ENCODE measurements at regions not wholly inside any gene's neighbourhood (a gene's known extent, or its start where the extent isn't known, plus 50 kb on each side); places are given as distances from the start of the nearest gene placed in this dataset.

- TF ChIP-seq POLR2A (IDR thresholded peaks at IDR 0.05; ENCODE audit: low read depth, low read length), result no peak
- DNase-seq (ENCODE audit: insufficient read length, low spot score) (no peak), FAIRE-seq (no peak)
Observed at GRCh38 chr12:18899162-18899561, 161.2 kb downstream of the CAPZA3 start.

GRCh38 chr12:18899678-18900317 lies 161.9 kb downstream of the CAPZA3 start:
- TF ChIP-seq POLR2A (IDR thresholded peaks at IDR 0.05; ENCODE audit: low read depth, low read length), result no peak
- DNase-seq (ENCODE audit: insufficient read length, low spot score), result no peak

GRCh38 chr12:18905134-18905533 lies 167.2 kb downstream of the CAPZA3 start:
- FAIRE-seq, result no peak
- no peak for TF ChIP-seq POLR2A (IDR thresholded peaks at IDR 0.05; ENCODE audit: low read depth, low read length)
- no peak for DNase-seq (ENCODE audit: insufficient read length, low spot score)

More at GRCh38 chr12:18899678-18900317, 161.9 kb downstream of the CAPZA3 start:
- FAIRE-seq, result no peak

- no peak for TF ChIP-seq POLR2A (IDR thresholded peaks at IDR 0.05; ENCODE audit: low read depth, low read length)
- FAIRE-seq (no peak), DNase-seq (ENCODE audit: insufficient read length, low spot score) (no peak)
Observed at GRCh38 chr12:18906395-18906794, 168.5 kb downstream of the CAPZA3 start.

- FAIRE-seq (no peak), DNase-seq (ENCODE audit: insufficient read length, low spot score) (no peak)
- TF ChIP-seq POLR2A (IDR thresholded peaks at IDR 0.05; ENCODE audit: low read depth, low read length), result no peak
Observed at GRCh38 chr12:18907127-18907526, 169.2 kb downstream of the CAPZA3 start.

- no peak for TF ChIP-seq POLR2A (IDR thresholded peaks at IDR 0.05; ENCODE audit: low read depth, low read length)
- DNase-seq (ENCODE audit: insufficient read length, low spot score) (no peak), FAIRE-seq (no peak)
Observed at GRCh38 chr12:18907728-18908127, 169.8 kb downstream of the CAPZA3 start.

- DNase-seq (ENCODE audit: insufficient read length, low spot score) (no peak), FAIRE-seq (no peak)
- TF ChIP-seq POLR2A (IDR thresholded peaks at IDR 0.05; ENCODE audit: low read depth, low read length), result no peak
Observed at GRCh38 chr12:18908191-18908590, 170.3 kb downstream of the CAPZA3 start.

- DNase-seq (ENCODE audit: insufficient read length, low spot score) (no peak), FAIRE-seq (no peak)
- TF ChIP-seq POLR2A (IDR thresholded peaks at IDR 0.05; ENCODE audit: low read depth, low read length), result no peak
Observed at GRCh38 chr12:18919871-18920511, 182.1 kb downstream of the CAPZA3 start.

GRCh38 chr12:18922851-18923250 lies 184.9 kb downstream of the CAPZA3 start:
- DNase-seq (ENCODE audit: insufficient read length, low spot score) (no peak), FAIRE-seq (no peak)
- no peak for TF ChIP-seq POLR2A (IDR thresholded peaks at IDR 0.05; ENCODE audit: low read depth, low read length)

- FAIRE-seq (no peak), DNase-seq (ENCODE audit: insufficient read length, low spot score) (no peak)
- TF ChIP-seq POLR2A (IDR thresholded peaks at IDR 0.05; ENCODE audit: low read depth, low read length), result no peak
Observed at GRCh38 chr12:18923721-18924120, 185.8 kb downstream of the CAPZA3 start.

GRCh38 chr12:18926188-18926587 lies 188.3 kb downstream of the CAPZA3 start:
- TF ChIP-seq POLR2A (IDR thresholded peaks at IDR 0.05; ENCODE audit: low read depth, low read length), result no peak
- FAIRE-seq (no peak), DNase-seq (ENCODE audit: insufficient read length, low spot score) (no peak)

- FAIRE-seq (no peak), DNase-seq (ENCODE audit: insufficient read length, low spot score) (no peak)
- no peak for TF ChIP-seq POLR2A (IDR thresholded peaks at IDR 0.05; ENCODE audit: low read depth, low read length)
Observed at GRCh38 chr12:18932211-18932610, 194.3 kb downstream of the CAPZA3 start.

GRCh38 chr12:18932715-18933114 lies 194.8 kb downstream of the CAPZA3 start:
- FAIRE-seq, result no peak
- TF ChIP-seq POLR2A (IDR thresholded peaks at IDR 0.05; ENCODE audit: low read depth, low read length), result no peak
- DNase-seq (ENCODE audit: insufficient read length, low spot score), result no peak

GRCh38 chr12:18935371-18935965 lies 194.1 kb upstream of the PLEKHA5 start:
- DNase-seq (ENCODE audit: insufficient read length, low spot score) (no peak), FAIRE-seq (no peak)
- TF ChIP-seq POLR2A (IDR thresholded peaks at IDR 0.05; ENCODE audit: low read depth, low read length), result no peak

GRCh38 chr12:18939051-18939450 lies 190.5 kb upstream of the PLEKHA5 start:
- no peak for FAIRE-seq
- DNase-seq (ENCODE audit: insufficient read length, low spot score), result no peak
- no peak for TF ChIP-seq POLR2A (IDR thresholded peaks at IDR 0.05; ENCODE audit: low read depth, low read length)

All from H54 (cell line).